Lower leg skin (tissue), 3 donors: ENCODE measurements at regions not wholly inside any gene's neighbourhood (a gene's known extent, or its start where the extent isn't known, plus 50 kb on each side); places are given as distances from the start of the nearest gene placed in this dataset.

ENCODE experiments used
- POLR2A ChIP-seq, 2 donors: fragments of 450-650 bp; IDR thresholded peaks; one replicate each; pipeline ENCODE4 v1.6.1; 2016 to 2017; ENCODE audit warnings: antibody characterized with exemption in 2 of 2, mild to moderate bottlenecking in 1 of 2, moderate library complexity in 1 of 2
- TF ChIP-seq, protein P1 (sequence below), 3 donors: fragments of 450-650 bp; IDR thresholded peaks; one replicate each; pipeline ENCODE4 v1.5.1; 2016; ENCODE audit warnings: antibody characterized with exemption in 3 of 3, mild to moderate bottlenecking in 3 of 3, moderate library complexity in 2 of 3

DNA sequence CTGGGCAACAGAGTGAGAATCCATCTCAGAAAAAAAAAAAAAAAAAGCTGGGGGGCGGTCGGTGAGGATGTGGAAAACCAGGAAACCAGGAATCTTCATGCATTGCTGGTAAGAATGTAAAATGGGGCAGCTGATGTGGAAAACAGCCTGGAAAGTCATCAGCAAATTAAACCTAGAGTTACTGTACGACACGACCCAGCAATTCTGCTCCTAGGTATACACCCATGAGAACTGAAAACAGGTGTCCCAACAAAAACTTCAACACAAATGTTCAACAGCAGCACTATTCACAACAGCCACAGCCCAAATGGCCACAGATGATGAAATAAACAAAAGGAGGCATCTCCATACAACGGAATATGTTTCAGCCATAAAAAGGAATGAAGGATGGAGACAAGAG, 97.3 kb downstream of the NCOR2 start:
- TF ChIP-seq, protein P1, sequence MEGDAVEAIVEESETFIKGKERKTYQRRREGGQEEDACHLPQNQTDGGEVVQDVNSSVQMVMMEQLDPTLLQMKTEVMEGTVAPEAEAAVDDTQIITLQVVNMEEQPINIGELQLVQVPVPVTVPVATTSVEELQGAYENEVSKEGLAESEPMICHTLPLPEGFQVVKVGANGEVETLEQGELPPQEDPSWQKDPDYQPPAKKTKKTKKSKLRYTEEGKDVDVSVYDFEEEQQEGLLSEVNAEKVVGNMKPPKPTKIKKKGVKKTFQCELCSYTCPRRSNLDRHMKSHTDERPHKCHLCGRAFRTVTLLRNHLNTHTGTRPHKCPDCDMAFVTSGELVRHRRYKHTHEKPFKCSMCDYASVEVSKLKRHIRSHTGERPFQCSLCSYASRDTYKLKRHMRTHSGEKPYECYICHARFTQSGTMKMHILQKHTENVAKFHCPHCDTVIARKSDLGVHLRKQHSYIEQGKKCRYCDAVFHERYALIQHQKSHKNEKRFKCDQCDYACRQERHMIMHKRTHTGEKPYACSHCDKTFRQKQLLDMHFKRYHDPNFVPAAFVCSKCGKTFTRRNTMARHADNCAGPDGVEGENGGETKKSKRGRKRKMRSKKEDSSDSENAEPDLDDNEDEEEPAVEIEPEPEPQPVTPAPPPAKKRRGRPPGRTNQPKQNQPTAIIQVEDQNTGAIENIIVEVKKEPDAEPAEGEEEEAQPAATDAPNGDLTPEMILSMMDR (IDR thresholded peaks at IDR 0.05), result no peak
- no peak for TF ChIP-seq POLR2A (IDR thresholded peaks at IDR 0.05)
